Skeletal muscle satellite cell (primary cell): ENCODE measurements at regions not wholly inside any gene's neighbourhood (a gene's known extent, or its start where the extent isn't known, plus 50 kb on each side); places are given as distances from the start of the nearest gene placed in this dataset.

Experiments used
- H3K27me3 ChIP-seq: 2 replicates; pipeline ENCODE4 v1.7.0; 2013; ENCODE audit warnings: low read length; ENCODE audit not compliant: control insufficient read depth, insufficient read depth
- H3K36me3 ChIP-seq: 2 replicates; pipeline ENCODE4 v1.7.0; 2013; ENCODE audit warnings: mild to moderate bottlenecking, control low read depth, low read length; ENCODE audit not compliant: insufficient read depth
- H3K4me1 ChIP-seq: 2 replicates; pipeline ENCODE4 v1.7.0; 2013; ENCODE audit warnings: low read length; ENCODE audit not compliant: control insufficient read depth, insufficient read depth
- H3K4me2 ChIP-seq: 2 replicates; pipeline ENCODE4 v1.7.0; 2013; ENCODE audit warnings: mild to moderate bottlenecking, low read length
- H3K4me3 ChIP-seq: 2 replicates; pipeline ENCODE4 v1.7.0; 2013; ENCODE audit warnings: low read length
- H3K9ac ChIP-seq: 2 replicates; pipeline ENCODE4 v1.7.0; 2013; ENCODE audit warnings: mild to moderate bottlenecking, low read depth, low read length, moderate library complexity
- H3K9me3 ChIP-seq: replicated peaks from 2 replicates; pipeline ENCODE4 v1.7.0; 2013; ENCODE audit warnings: mild to moderate bottlenecking, control low read depth, low read length

GRCh38 chr9:78871452-78872331 is 574.8 kb downstream of the PSAT1 start:
- H3K27me3 ChIP-seq, result no peaks in the 10 kb centered on the region
- no peak overlapping the region for H3K4me3 ChIP-seq
- H3K36me3 ChIP-seq, result no peaks in the 10 kb centered on the region
- peaks cover 26% of the 10 kb centered on the region for H3K4me1 ChIP-seq
- H3K4me2 ChIP-seq, result peak overlapping the region; percentile 41
- H3K9ac ChIP-seq, result no peak overlapping the region
- H3K9me3 ChIP-seq, result no peaks in the 10 kb centered on the region

GRCh38 chr9:78874061-78874460 is 577.1 kb downstream of the PSAT1 start:
- no peaks in the 10 kb centered on the region for H3K36me3 ChIP-seq
- H3K4me2 ChIP-seq, result no peak overlapping the region
- no peaks in the 10 kb centered on the region for H3K9me3 ChIP-seq
- H3K9ac ChIP-seq, result no peak overlapping the region
- no peaks in the 10 kb centered on the region for H3K27me3 ChIP-seq
- no peak overlapping the region for H3K4me3 ChIP-seq
- H3K4me1 ChIP-seq, result peaks cover 19% of the 10 kb centered on the region

GRCh38 chr9:78879324-78880100 is 582.6 kb downstream of the PSAT1 start:
- Histone ChIP-seq H3K4me1 (peaks cover 11% of the 10 kb centered on the region), H3K27me3 (no peaks in the 10 kb centered on the region), H3K9ac (no peak overlapping the region), H3K36me3 (no peaks in the 10 kb centered on the region), H3K9me3 (no peaks in the 10 kb centered on the region), H3K4me2 (no peak overlapping the region), H3K4me3 (no peak overlapping the region)

GRCh38 chr9:78881295-78881694 is 584.4 kb downstream of the PSAT1 start:
- Histone ChIP-seq H3K27me3 (no peaks in the 10 kb centered on the region), H3K9ac (no peak overlapping the region)

GRCh38 chr9:78882481-78882880 is 585.6 kb downstream of the PSAT1 start:
- no peaks in the 10 kb centered on the region for H3K36me3 ChIP-seq
- H3K4me3 ChIP-seq, result no peak overlapping the region
- no peaks in the 10 kb centered on the region for H3K9me3 ChIP-seq
- H3K4me1 ChIP-seq, result peaks cover 11% of the 10 kb centered on the region
- H3K9ac ChIP-seq, result no peak overlapping the region
- no peaks in the 10 kb centered on the region for H3K27me3 ChIP-seq
- no peak overlapping the region for H3K4me2 ChIP-seq

More at GRCh38 chr9:78881295-78881694, 584.4 kb downstream of the PSAT1 start:
- H3K4me2 ChIP-seq, result no peak overlapping the region
- H3K36me3 ChIP-seq, result no peaks in the 10 kb centered on the region
- H3K9me3 ChIP-seq, result no peaks in the 10 kb centered on the region
- peaks cover 11% of the 10 kb centered on the region for H3K4me1 ChIP-seq
- H3K4me3 ChIP-seq, result no peak overlapping the region

GRCh38 chr9:78884611-78885150 is 587.8 kb downstream of the PSAT1 start:
- peaks cover 7% of the 10 kb centered on the region for H3K4me1 ChIP-seq
- H3K9ac ChIP-seq, result no peak overlapping the region
- H3K4me3 ChIP-seq, result no peak overlapping the region
- H3K9me3 ChIP-seq, result no peaks in the 10 kb centered on the region
- no peak overlapping the region for H3K4me2 ChIP-seq
- no peaks in the 10 kb centered on the region for H3K27me3 ChIP-seq
- H3K36me3 ChIP-seq, result no peaks in the 10 kb centered on the region

GRCh38 chr9:78892182-78892581 is 595.3 kb downstream of the PSAT1 start:
- Histone ChIP-seq H3K4me1 (peaks cover 10% of the 10 kb centered on the region), H3K9me3 (no peaks in the 10 kb centered on the region), H3K36me3 (no peaks in the 10 kb centered on the region), H3K4me2 (no peak overlapping the region), H3K27me3 (no peaks in the 10 kb centered on the region), H3K9ac (no peak overlapping the region), H3K4me3 (no peak overlapping the region)

GRCh38 chr9:78892769-78893168 is 595.8 kb downstream of the PSAT1 start:
- no peak overlapping the region for H3K4me3 ChIP-seq
- no peaks in the 10 kb centered on the region for H3K36me3 ChIP-seq
- H3K4me1 ChIP-seq, result peaks cover 10% of the 10 kb centered on the region
- no peak overlapping the region for H3K4me2 ChIP-seq
- no peaks in the 10 kb centered on the region for H3K9me3 ChIP-seq
- H3K27me3 ChIP-seq, result no peaks in the 10 kb centered on the region
- H3K9ac ChIP-seq, result no peak overlapping the region

- Histone ChIP-seq H3K27me3 (no peaks in the 10 kb centered on the region), H3K36me3 (no peaks in the 10 kb centered on the region), H3K4me1 (peaks cover 10% of the 10 kb centered on the region), H3K4me3 (no peak overlapping the region), H3K4me2 (no peak overlapping the region), H3K9ac (no peak overlapping the region), H3K9me3 (no peaks in the 10 kb centered on the region)
Observed at GRCh38 chr9:78893774-78894401, 597.0 kb downstream of the PSAT1 start.

- Histone ChIP-seq H3K27me3 (no peaks in the 10 kb centered on the region), H3K4me1 (peaks cover 10% of the 10 kb centered on the region), H3K9ac (no peak overlapping the region), H3K4me3 (no peak overlapping the region), H3K4me2 (no peak overlapping the region), H3K36me3 (no peaks in the 10 kb centered on the region), H3K9me3 (no peaks in the 10 kb centered on the region)
Observed at GRCh38 chr9:78896479-78896878, 599.6 kb downstream of the PSAT1 start.

GRCh38 chr9:78898234-78898633 is 601.3 kb downstream of the PSAT1 start:
- H3K27me3 ChIP-seq, result no peaks in the 10 kb centered on the region
- no peaks in the 10 kb centered on the region for H3K9me3 ChIP-seq
- H3K4me1 ChIP-seq, result peaks cover 10% of the 10 kb centered on the region

More at GRCh38 chr9:78898234-78898633, 601.3 kb downstream of the PSAT1 start:
- no peak overlapping the region for H3K9ac ChIP-seq
- H3K4me3 ChIP-seq, result no peak overlapping the region
- no peak overlapping the region for H3K4me2 ChIP-seq
- no peaks in the 10 kb centered on the region for H3K36me3 ChIP-seq
